ENCODE measurements at regions not wholly inside any gene's neighbourhood (a gene's known extent, or its start where the extent isn't known, plus 50 kb on each side); places are given as distances from the start of the nearest gene placed in this dataset.

GRCh38 chr18:55110436-55110835 is 151.2 kb upstream of the CCDC68 start:
- intact Hi-C loops (cut with micrococcal nuclease) = loop anchor here (10.0 kb wide), 1 partner anchor 1464 kb away; no protein-coding TSS in a partner anchor
- H3K27ac ChIP-seq (replicated peaks) = peak overlapping the region; percentile 85
- H3K4me3 ChIP-seq = no peak overlapping the region
- peak; percentile 26 for DNase-seq
- no peaks in the 10 kb centered on the region for H3K9me3 ChIP-seq (replicated peaks)
- H3K36me3 ChIP-seq = no peaks in the 10 kb centered on the region
- H3K27me3 ChIP-seq (ENCODE audit: low read depth) = no peaks in the 10 kb centered on the region
- H3K4me1 ChIP-seq = peaks cover 32% of the 10 kb centered on the region
- TF ChIP-seq, protein P1, sequence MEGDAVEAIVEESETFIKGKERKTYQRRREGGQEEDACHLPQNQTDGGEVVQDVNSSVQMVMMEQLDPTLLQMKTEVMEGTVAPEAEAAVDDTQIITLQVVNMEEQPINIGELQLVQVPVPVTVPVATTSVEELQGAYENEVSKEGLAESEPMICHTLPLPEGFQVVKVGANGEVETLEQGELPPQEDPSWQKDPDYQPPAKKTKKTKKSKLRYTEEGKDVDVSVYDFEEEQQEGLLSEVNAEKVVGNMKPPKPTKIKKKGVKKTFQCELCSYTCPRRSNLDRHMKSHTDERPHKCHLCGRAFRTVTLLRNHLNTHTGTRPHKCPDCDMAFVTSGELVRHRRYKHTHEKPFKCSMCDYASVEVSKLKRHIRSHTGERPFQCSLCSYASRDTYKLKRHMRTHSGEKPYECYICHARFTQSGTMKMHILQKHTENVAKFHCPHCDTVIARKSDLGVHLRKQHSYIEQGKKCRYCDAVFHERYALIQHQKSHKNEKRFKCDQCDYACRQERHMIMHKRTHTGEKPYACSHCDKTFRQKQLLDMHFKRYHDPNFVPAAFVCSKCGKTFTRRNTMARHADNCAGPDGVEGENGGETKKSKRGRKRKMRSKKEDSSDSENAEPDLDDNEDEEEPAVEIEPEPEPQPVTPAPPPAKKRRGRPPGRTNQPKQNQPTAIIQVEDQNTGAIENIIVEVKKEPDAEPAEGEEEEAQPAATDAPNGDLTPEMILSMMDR (IDR thresholded peaks at IDR 0.05; ENCODE audit: borderline replicate concordance) = no peak

- TF ChIP-seq, protein P1 (IDR thresholded peaks at IDR 0.05; ENCODE audit: borderline replicate concordance) = no peak
- H3K9me3 ChIP-seq (replicated peaks) = no peaks in the 10 kb centered on the region
- no peaks in the 10 kb centered on the region for H3K36me3 ChIP-seq
- H3K27ac ChIP-seq (replicated peaks) = peak overlapping the region; percentile 85
- peaks cover 28% of the 10 kb centered on the region for H3K4me1 ChIP-seq
- no peak for DNase-seq
- H3K27me3 ChIP-seq (ENCODE audit: low read depth) = no peaks in the 10 kb centered on the region
- H3K4me3 ChIP-seq = no peak overlapping the region
- intact Hi-C loops (cut with micrococcal nuclease) = loop anchor here (10.0 kb wide), 1 partner anchor 1465 kb away; no protein-coding TSS in a partner anchor
These were observed 150.7 kb upstream of the CCDC68 start for GRCh38 chr18:55109818-55110414.

DNA sequence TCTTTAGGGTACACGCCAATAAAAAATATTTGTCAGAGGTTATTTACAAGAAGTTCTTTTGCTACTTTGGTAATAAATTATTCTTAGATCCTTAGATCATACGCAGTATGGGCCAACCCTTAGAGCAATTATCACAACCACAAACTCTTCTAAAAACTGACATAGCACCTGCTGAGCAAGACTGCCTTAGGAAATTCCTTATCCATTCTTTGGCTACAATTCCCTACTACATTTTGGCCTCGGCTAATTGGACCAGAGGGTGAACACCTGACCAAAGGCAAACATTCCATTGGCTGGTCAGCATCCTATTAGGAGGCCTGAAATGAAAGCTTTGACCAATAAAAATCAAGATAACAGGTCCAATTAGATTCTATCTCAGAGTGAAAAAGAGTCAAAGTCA is 147.6 kb upstream of the CCDC68 start:
- H3K4me1 ChIP-seq = peaks cover 19% of the 10 kb centered on the region
- no peaks in the 10 kb centered on the region for H3K27me3 ChIP-seq (ENCODE audit: low read depth)
- intact Hi-C loops (cut with micrococcal nuclease) = no loop called here
- H3K9me3 ChIP-seq (replicated peaks) = no peaks in the 10 kb centered on the region
- no peak overlapping the region for H3K27ac ChIP-seq (replicated peaks)
- DNase-seq = no peak
- no peak overlapping the region for H3K4me3 ChIP-seq
- H3K36me3 ChIP-seq = no peaks in the 10 kb centered on the region
- TF ChIP-seq, protein P1 (IDR thresholded peaks at IDR 0.05; ENCODE audit: borderline replicate concordance) = no peak

GRCh38 chr18:55106466-55106865 is 147.2 kb upstream of the CCDC68 start:
- Histone ChIP-seq H3K27ac (replicated peaks) (no peak overlapping the region), H3K27me3 (ENCODE audit: low read depth) (no peaks in the 10 kb centered on the region), H3K4me1 (peaks cover 19% of the 10 kb centered on the region), H3K36me3 (no peaks in the 10 kb centered on the region), H3K4me3 (no peak overlapping the region), H3K9me3 (replicated peaks) (no peaks in the 10 kb centered on the region)
- DNase-seq = no peak
- intact Hi-C loops (cut with micrococcal nuclease) = no loop called here
- TF ChIP-seq, protein P1 (IDR thresholded peaks at IDR 0.05; ENCODE audit: borderline replicate concordance) = no peak

DNA sequence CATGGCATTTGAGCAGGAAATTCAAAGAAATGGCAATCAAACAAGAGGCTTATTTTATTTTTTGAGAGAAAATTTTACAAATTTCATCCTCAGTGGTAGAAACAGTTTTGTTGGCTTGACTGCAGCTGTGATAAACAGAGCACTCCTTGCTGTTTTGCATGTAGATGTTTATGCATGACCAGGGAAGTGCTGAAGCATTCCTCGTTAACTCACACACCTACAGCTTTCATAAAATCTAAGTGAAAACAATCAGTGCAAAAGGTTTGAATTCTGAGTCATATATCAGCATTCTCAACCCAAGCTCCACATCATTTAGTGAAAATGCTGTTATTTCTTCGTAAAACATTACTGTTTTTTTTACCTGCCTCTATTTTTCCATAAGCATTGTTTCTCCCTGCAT is 146.6 kb upstream of the CCDC68 start:
- H3K36me3 ChIP-seq = no peaks in the 10 kb centered on the region
- H3K4me3 ChIP-seq = no peak overlapping the region
- no peaks in the 10 kb centered on the region for H3K9me3 ChIP-seq (replicated peaks)
- H3K27me3 ChIP-seq (ENCODE audit: low read depth) = no peaks in the 10 kb centered on the region
- H3K4me1 ChIP-seq = peaks cover 13% of the 10 kb centered on the region
- TF ChIP-seq, protein P1 (IDR thresholded peaks at IDR 0.05; ENCODE audit: borderline replicate concordance) = no peak
- intact Hi-C loops (cut with micrococcal nuclease) = no loop called here
- no peak for DNase-seq
- H3K27ac ChIP-seq (replicated peaks) = no peak overlapping the region
